Sciatic nerve (tissue), 2 donors: ENCODE measurements at regions not wholly inside any gene's neighbourhood (a gene's known extent, or its start where the extent isn't known, plus 50 kb on each side); places are given as distances from the start of the nearest gene placed in this dataset.

ENCODE experiments used
- ATAC-seq: fragments of 200-7000 bp; cut with Tn5 transposase; one replicate; pipeline ENCODE4 v1.9.1; 2020; ENCODE audit warnings: mild to moderate bottlenecking, moderate library complexity
- DNase-seq: peaks from one replicate; pipeline ENCODE4 v3.0.0-alpha.2; 2020; ENCODE audit warnings: low spot score
- intact Hi-C: fragments of 100-400 bp; cut with DNase I; formaldehyde crosslinking; loops from one replicate; pipeline ENCODE4 v1.14.2; 2022
- donor health status: DM: no; HTN: no; CAD: no.
- donor health status: DM: no; HTN: no; CAD: no.

DNA sequence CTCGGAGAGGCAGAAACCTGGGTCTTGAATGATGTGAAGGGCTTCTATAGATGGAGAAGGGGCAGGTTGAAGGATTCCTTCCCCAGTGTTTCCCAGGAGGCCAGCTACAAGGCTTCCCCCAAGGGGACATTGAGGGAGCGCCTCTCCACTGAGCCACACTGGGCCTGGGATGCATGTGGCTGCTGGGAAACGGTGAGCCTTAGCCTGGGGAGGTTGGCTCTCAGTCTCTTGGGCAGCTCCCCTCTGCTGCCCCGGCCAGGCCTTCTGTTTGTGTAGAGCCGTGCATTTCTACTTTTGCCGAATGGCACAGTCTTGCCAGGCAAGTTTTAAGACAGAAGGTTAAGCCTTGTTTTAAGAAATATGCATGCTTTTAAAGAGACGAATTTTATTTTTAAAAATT, 254.4 kb upstream of the POU3F1 start:
- intact Hi-C loops, result no loop called here
- DNase-seq (no peak), ATAC-seq (no peak)

- no peak for ATAC-seq
- no peak for DNase-seq
- intact Hi-C loops, result no loop called here
Measured at GRCh38 chr1:38300616-38301015, 254.0 kb upstream of the POU3F1 start.

GRCh38 chr1:38297842-38298241, 251.2 kb upstream of the POU3F1 start:
- ATAC-seq (no peak), DNase-seq (no peak)
- intact Hi-C loops, result no loop called here

DNA sequence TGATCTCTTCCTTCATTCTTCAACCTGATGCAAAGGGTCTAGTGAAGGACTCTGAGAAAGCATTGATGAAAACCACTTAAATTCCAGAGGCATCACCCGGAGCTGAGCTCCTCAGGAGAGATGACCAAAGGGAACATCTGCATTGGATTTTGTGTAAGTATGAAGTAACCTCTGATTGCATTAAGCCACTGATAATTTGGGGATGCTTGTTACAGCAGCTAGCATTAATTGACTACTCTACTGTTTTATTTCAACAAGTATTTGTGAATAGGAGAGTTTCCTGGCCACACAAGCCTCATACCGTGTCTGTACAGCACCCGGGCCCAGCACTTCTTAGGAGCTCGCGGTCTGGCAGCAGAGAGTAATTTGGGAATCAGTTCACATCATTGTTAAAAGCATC, 250.7 kb upstream of the POU3F1 start:
- no peak for ATAC-seq
- DNase-seq, result no peak
- intact Hi-C loops, result no loop called here

GRCh38 chr1:38296047-38296446, 249.5 kb upstream of the POU3F1 start:
- no peak for DNase-seq
- ATAC-seq, result no peak
- intact Hi-C loops, result no loop called here

- ATAC-seq, result no peak
- DNase-seq, result no peak
- intact Hi-C loops, result no loop called here
Measured at GRCh38 chr1:38293567-38293966, 247.0 kb upstream of the POU3F1 start.

GRCh38 chr1:38292969-38293368, 246.4 kb upstream of the POU3F1 start:
- DNase-seq (no peak), ATAC-seq (no peak)
- intact Hi-C loops, result no loop called here

GRCh38 chr1:38291906-38292521, 245.4 kb upstream of the POU3F1 start:
- no peak for DNase-seq
- ATAC-seq, result peak; percentile 32

GRCh38 chr1:38291336-38291735, 244.7 kb upstream of the POU3F1 start:
- no peak for ATAC-seq
- no peak for DNase-seq
- intact Hi-C loops, result no loop called here

More at GRCh38 chr1:38291906-38292521, 245.4 kb upstream of the POU3F1 start:
- intact Hi-C loops, result no loop called here

- no peak for DNase-seq
- intact Hi-C loops, result no loop called here
- ATAC-seq, result no peak
Measured at GRCh38 chr1:38289034-38289433, 242.4 kb upstream of the POU3F1 start.

DNA sequence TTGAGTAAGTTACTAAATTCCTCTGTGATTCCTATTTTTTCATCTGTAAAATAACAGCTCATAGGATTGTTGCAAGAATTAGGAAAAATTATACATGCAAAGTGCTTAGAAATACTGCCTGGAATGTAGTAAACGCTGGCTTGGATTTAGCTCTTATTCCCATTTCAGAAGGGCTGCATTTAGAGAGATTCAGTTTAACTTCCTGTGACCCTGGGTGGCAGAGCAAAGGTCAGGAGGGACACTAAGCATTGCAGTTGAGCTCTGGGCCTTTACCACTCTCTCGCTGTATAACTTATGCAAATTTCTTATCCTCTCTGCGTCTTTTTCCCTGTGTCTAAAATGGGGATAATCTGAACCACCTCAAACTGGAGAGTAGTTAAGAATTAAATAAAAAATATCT, 241.0 kb upstream of the POU3F1 start:
- intact Hi-C loops, result no loop called here
- no peak for ATAC-seq

GRCh38 chr1:38287036-38287435, 240.4 kb upstream of the POU3F1 start:
- intact Hi-C loops, result no loop called here
- ATAC-seq, result no peak

More for the DNA sequence above, 241.0 kb upstream of the POU3F1 start:
- no peak for DNase-seq

DNA sequence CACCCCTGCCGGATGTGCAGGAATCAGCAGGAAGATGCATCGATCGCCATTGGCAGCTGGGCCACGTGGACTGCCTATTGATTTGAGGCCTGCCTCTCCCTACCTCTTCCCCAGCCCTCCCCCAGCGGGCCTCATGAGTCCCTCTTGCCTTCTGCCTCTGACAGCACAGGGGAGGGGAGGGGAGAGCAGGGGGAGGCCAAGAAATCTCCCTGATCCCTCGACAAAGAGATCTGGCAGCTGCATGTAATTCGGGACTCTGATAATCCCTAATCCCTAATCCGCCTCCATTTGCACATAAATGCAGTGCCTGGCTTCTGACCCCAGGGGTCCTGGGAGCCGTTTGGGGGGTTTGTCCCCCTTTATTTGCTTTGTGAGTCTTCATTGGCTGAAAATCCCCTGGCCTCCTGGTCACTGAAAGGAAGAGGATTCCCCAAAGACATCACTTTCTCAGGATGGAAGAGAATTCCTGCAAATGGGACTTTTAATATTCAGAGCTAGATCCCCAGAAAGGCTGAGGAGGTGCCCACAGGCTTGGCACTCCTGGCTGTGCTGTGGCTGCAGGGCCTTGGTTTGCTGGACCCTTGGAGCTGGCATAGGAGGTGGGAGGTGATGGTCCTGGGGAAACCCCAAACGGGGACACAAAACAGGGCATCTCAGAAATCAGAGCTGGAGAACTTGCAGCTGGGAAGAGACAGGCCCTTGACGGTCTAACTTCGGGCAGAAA, 239.4 kb upstream of the POU3F1 start:
- intact Hi-C loops, result no loop called here
- DNase-seq (no peak), ATAC-seq (no peak)

More at GRCh38 chr1:38287036-38287435, 240.4 kb upstream of the POU3F1 start:
- no peak for DNase-seq

DNA sequence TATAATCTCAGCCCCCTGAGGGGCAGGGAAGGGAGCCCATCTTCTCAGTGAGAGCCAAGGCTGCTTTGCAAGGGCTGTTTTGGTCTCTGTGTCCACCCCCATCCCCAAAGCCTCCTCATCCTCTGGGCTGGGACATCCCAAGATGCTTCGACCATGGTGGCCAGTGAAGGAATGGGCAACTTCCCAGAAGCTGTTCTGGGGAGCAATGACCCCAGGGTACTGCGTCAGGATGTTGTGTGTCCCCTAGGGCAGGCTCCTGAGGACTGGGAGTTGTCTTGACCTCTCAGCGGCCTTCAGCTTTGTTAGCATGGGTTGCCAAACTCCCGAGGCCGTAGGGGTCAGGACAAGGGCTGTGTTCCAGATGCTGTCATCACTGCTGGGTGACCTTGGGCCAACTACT, 238.4 kb upstream of the POU3F1 start:
- no peak for DNase-seq
- peak; percentile 61 for ATAC-seq
- intact Hi-C loops, result no loop called here

GRCh38 chr1:38283696-38284470, 237.3 kb upstream of the POU3F1 start:
- ATAC-seq, result no peak
- intact Hi-C loops, result no loop called here

GRCh38 chr1:38279148-38279547, 232.6 kb upstream of the POU3F1 start:
- DNase-seq, result no peak
- ATAC-seq, result no peak
- intact Hi-C loops, result no loop called here

More at GRCh38 chr1:38283696-38284470, 237.3 kb upstream of the POU3F1 start:
- DNase-seq, result no peak

DNA sequence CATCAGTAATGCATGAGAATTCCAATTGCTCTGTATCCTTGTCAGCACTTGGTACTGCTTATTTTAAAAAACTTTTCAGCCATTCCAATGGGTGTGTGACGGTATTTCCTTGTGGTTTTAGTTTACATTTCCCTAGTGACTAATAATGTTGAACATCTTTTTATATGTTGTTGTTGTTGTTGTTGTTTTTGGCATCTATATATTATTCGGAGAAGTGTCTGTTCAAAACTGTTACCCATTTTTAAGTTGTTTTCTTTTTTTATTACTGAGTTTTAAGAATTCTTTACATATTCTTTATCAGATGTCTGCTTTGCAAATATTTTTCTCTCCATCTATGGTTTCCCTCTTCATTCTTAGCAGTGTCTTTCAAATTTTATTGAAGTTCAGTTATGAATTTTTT, 231.1 kb upstream of the POU3F1 start:
- DNase-seq (no peak), ATAC-seq (no peak)
- intact Hi-C loops, result no loop called here

DNA sequence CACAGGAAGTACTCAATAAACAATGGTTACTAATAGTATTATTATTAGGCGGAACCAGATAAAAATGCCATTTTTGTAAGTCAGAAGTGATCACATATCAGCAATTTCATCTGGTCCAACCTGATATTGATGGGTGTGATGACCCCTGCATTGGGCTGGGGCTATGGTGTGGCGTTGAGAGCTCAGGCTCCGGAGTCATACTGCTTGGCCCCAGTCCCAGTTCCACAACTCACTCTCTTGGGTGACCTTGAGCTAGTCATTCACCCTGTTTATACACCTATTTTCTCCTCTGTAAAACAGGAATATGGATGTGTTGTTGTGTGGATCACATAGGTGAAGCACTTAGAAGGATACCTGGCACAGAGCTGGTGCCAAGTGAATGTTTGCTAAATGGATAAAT, 229.4 kb upstream of the POU3F1 start:
- DNase-seq (no peak), ATAC-seq (no peak)
- intact Hi-C loops, result no loop called here

DNA sequence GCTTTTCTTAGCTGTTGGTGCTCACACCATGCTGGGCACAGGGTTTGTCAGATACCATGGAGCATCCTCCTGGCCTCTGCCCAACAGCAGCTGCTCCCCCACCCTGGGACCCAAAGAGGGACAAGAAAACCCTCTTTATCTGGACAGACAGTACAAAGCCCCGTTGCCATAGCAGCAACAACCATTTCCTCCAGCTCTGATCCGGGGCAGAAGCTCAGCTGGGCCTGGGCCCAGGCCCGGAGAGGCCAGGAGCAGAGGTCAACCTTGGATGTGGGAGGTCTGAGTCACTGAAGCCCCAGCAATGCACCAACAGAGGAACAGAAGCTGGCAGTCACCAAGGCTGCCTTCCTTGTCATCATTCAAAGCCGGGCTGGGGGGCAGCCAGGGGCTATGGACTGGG, 228.4 kb upstream of the POU3F1 start:
- intact Hi-C loops, result no loop called here
- DNase-seq (peak; percentile 67), ATAC-seq (peak; percentile 93)

GRCh38 chr1:38273196-38273804, 226.7 kb upstream of the POU3F1 start:
- DNase-seq, result no peak
- intact Hi-C loops, result no loop called here
- no peak for ATAC-seq
